PFSK-1 (cell line): ENCODE measurements at regions not wholly inside any gene's neighbourhood (a gene's known extent, or its start where the extent isn't known, plus 50 kb on each side); places are given as distances from the start of the nearest gene placed in this dataset.

ENCODE experiments used
- FOXP2 ChIP-seq: optimal IDR thresholded peaks from 2 replicates; pipeline ENCODE3; 2011; ENCODE audit warnings: borderline replicate concordance, control low read depth, inconsistent platforms; ENCODE audit not compliant: insufficient read depth; ENCODE audit errors: extremely low read length, extremely low read depth
- POLR2AphosphoS5 ChIP-seq: IDR thresholded peaks from 2 replicates; pipeline ENCODE4 v1.6.1; 2012; ENCODE audit warnings: low read depth, mild to moderate bottlenecking, control low read depth, low read length, moderate library complexity
- REST ChIP-seq, 2 experiments: IDR thresholded peaks; 2 replicates each; pipeline versions ENCODE4 v1.6.1 to v1.8.0; 2011 to 2012; ENCODE audit warnings: low read depth in 2 of 2, low read length in 2 of 2, control low read depth in 1 of 2, inconsistent platforms in 1 of 2, mild to moderate bottlenecking in 1 of 2, moderate library complexity in 1 of 2; ENCODE audit not compliant: insufficient read depth in 1 of 2
- SIN3A ChIP-seq: IDR thresholded peaks from 2 replicates; pipeline ENCODE4 v1.6.1; 2012; ENCODE audit warnings: mild to moderate bottlenecking, low read length, moderate library complexity, borderline replicate concordance; ENCODE audit not compliant: insufficient read depth
- TAF1 ChIP-seq: IDR thresholded peaks from 2 replicates; pipeline ENCODE4 v1.6.1; 2012; ENCODE audit warnings: low read length, control low read depth, borderline replicate concordance; ENCODE audit not compliant: insufficient read depth

- TF ChIP-seq TAF1 (no peak), FOXP2 (no peak), REST (IDR thresholded peaks at IDR 0.05; ENCODE audit: insufficient read depth in 1 of 2, low read depth in 2 of 2, low read length in 2 of 2) (no peak), SIN3A (no peak), POLR2AphosphoS5 (no peak)
These were observed 297.8 kb downstream of the GADD45G start for GRCh38 chr9:89902450-89903140.

DNA sequence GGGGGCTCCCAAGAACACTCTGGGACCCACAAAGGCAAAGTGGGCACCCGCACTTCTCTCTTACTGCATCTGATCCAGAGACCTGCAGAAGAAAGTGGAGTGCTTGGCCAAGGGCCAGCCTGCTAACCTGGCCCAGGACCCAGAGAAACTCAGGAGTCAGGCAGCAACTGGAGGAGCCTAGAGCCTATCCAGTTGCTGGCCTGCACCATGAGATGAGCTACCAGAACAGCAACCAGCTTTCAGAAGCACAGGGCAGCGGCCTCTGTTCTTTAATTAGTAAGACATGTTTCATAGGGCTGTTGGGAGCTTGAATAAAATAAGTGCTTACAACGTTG, 298.3 kb downstream of the GADD45G start:
- no peak for TF ChIP-seq TAF1
- no peak for TF ChIP-seq REST (IDR thresholded peaks at IDR 0.05; ENCODE audit: insufficient read depth in 1 of 2, low read depth in 2 of 2, low read length in 2 of 2)
- TF ChIP-seq POLR2AphosphoS5 = no peak
- no peak for TF ChIP-seq SIN3A
- TF ChIP-seq FOXP2 = no peak

- TF ChIP-seq REST (IDR thresholded peaks at IDR 0.05; ENCODE audit: insufficient read depth in 1 of 2, low read depth in 2 of 2, low read length in 2 of 2) = no peak
These were observed 301.0 kb downstream of the GADD45G start for GRCh38 chr9:89905606-89906338.

- no peak for TF ChIP-seq POLR2AphosphoS5
- TF ChIP-seq TAF1 = no peak
- no peak for TF ChIP-seq SIN3A
- no peak for TF ChIP-seq FOXP2
- no peak for TF ChIP-seq REST (IDR thresholded peaks at IDR 0.05; ENCODE audit: insufficient read depth in 1 of 2, low read depth in 2 of 2, low read length in 2 of 2)
These were observed 307.2 kb downstream of the GADD45G start for GRCh38 chr9:89911721-89912604.
